Left renal cortex interstitium (tissue), 4 donors: ENCODE measurements at regions not wholly inside any gene's neighbourhood (a gene's known extent, or its start where the extent isn't known, plus 50 kb on each side); places are given as distances from the start of the nearest gene placed in this dataset.

Experiments
- DNase-seq, 4 donors: peaks; one replicate each; pipeline ENCODE4 v3.0.0-alpha.2; 2013; ENCODE audit warnings: low read depth in 4 of 4, low spot score in 2 of 4, missing footprints in 1 of 4

- DNase-seq: no peak
Observed at GRCh38 chr2:47266939-47267710, 90.8 kb upstream of the CALM2 start.

GRCh38 chr2:47265751-47266231 lies 89.5 kb upstream of the CALM2 start:
- DNase-seq: no peak

- no peak for DNase-seq
Observed at GRCh38 chr2:47265158-47265557, 88.8 kb upstream of the CALM2 start.

- no peak for DNase-seq
Observed at GRCh38 chr2:47264686-47265085, 88.4 kb upstream of the CALM2 start.

GRCh38 chr2:47264143-47264542 lies 87.8 kb upstream of the CALM2 start:
- DNase-seq: no peak

GRCh38 chr2:47262657-47263056 lies 86.3 kb upstream of the CALM2 start:
- DNase-seq: no peak

- DNase-seq: no peak
Observed at GRCh38 chr2:47260971-47261370, 84.7 kb upstream of the CALM2 start.

- DNase-seq: no peak
Observed at GRCh38 chr2:47259829-47260228, 83.5 kb upstream of the CALM2 start.

GRCh38 chr2:47257946-47258348 lies 81.6 kb upstream of the CALM2 start:
- DNase-seq: no peak

- DNase-seq: no peak
Observed at GRCh38 chr2:47256416-47257087, 80.2 kb upstream of the CALM2 start.

GRCh38 chr2:47255794-47256193 lies 79.5 kb upstream of the CALM2 start:
- DNase-seq: no peak

GRCh38 chr2:47254464-47254863 lies 78.2 kb upstream of the CALM2 start:
- DNase-seq: no peak

GRCh38 chr2:47253447-47253846 lies 77.1 kb upstream of the CALM2 start:
- DNase-seq: no peak

- no peak for DNase-seq
Observed at GRCh38 chr2:47251404-47251675, 75.0 kb upstream of the CALM2 start.

GRCh38 chr2:47250586-47251403 lies 74.5 kb upstream of the CALM2 start:
- peak in 2 of 4 donors; percentile 50 to 51 for DNase-seq

- DNase-seq: no peak
Observed at GRCh38 chr2:47249931-47250330, 73.6 kb upstream of the CALM2 start.

GRCh38 chr2:47249157-47249900 lies 73.0 kb upstream of the CALM2 start:
- DNase-seq: no peak

GRCh38 chr2:47243596-47244323 lies 67.4 kb upstream of the CALM2 start:
- DNase-seq: no peak

GRCh38 chr2:47241715-47242114 lies 65.4 kb upstream of the CALM2 start:
- no peak for DNase-seq
